Mesendoderm (in vitro differentiated cells): ENCODE measurements at regions not wholly inside any gene's neighbourhood (a gene's known extent, or its start where the extent isn't known, plus 50 kb on each side); places are given as distances from the start of the nearest gene placed in this dataset.

ENCODE experiments used
- DNase-seq: peaks from one replicate; pipeline ENCODE4 v3.0.0; 2013
- H2AK5ac ChIP-seq: 2 replicates; pipeline ENCODE4 v1.6.1; 2013; ENCODE audit warnings: low read length, inconsistent platforms
- H2BK120ac ChIP-seq: 2 replicates; pipeline ENCODE4 v1.6.1; 2013; ENCODE audit warnings: low read depth, mild to moderate bottlenecking, low read length, moderate library complexity, mixed read lengths
- H2BK15ac ChIP-seq: replicated peaks from 2 replicates; pipeline ENCODE4 v1.6.1; 2013; ENCODE audit warnings: low read depth, mild to moderate bottlenecking, moderate library complexity
- H2BK5ac ChIP-seq: 2 replicates; pipeline ENCODE4 v1.6.1; 2013; ENCODE audit warnings: low read length, inconsistent platforms
- H3K18ac ChIP-seq: 2 replicates; pipeline ENCODE4 v1.6.1; 2013; ENCODE audit warnings: mild to moderate bottlenecking, low read length, mixed read lengths
- H3K23ac ChIP-seq: one replicate; pipeline ENCODE4 v1.6.1; 2013; ENCODE audit warnings: low read length
- H3K27ac ChIP-seq: 2 replicates; pipeline ENCODE4 v1.5.1; 2013; ENCODE audit warnings: low read depth, mild to moderate bottlenecking, inconsistent platforms, low read length, moderate library complexity
- H3K27me3 ChIP-seq: 2 replicates; pipeline ENCODE4 v1.6.1; 2013; ENCODE audit warnings: low read length, control low read depth, mild to moderate bottlenecking, inconsistent platforms; ENCODE audit not compliant: insufficient read depth, poor library complexity
- H3K36me3 ChIP-seq: 2 replicates; pipeline ENCODE4 v1.6.1; 2013; ENCODE audit warnings: low read length, inconsistent platforms; ENCODE audit not compliant: control insufficient read depth, insufficient read depth
- H3K4ac ChIP-seq: one replicate; pipeline ENCODE4 v1.6.1; 2013; ENCODE audit warnings: low read depth, mild to moderate bottlenecking, low read length, moderate library complexity
- H3K4me1 ChIP-seq: 2 replicates; pipeline ENCODE4 v1.6.1; 2013; ENCODE audit warnings: low read depth, low read length, inconsistent platforms; ENCODE audit not compliant: control insufficient read depth
- H3K4me2 ChIP-seq: 2 replicates; pipeline ENCODE4 v1.6.1; 2013; ENCODE audit warnings: low read length
- H3K4me3 ChIP-seq: 2 replicates; pipeline ENCODE4 v1.5.1; 2013; ENCODE audit warnings: mild to moderate bottlenecking, low read length
- H3K56ac ChIP-seq: one replicate; pipeline ENCODE4 v1.6.1; 2013; ENCODE audit warnings: low read length
- H3K79me1 ChIP-seq: 2 replicates; pipeline ENCODE4 v1.6.1; 2013; ENCODE audit warnings: low read length, inconsistent platforms
- H3K79me2 ChIP-seq: 2 replicates; pipeline ENCODE4 v1.6.1; 2013; ENCODE audit warnings: mild to moderate bottlenecking, low read length; ENCODE audit not compliant: control insufficient read depth, insufficient read depth
- H3K9ac ChIP-seq: 2 replicates; pipeline ENCODE4 v1.6.1; 2013; ENCODE audit warnings: low read length, inconsistent platforms
- H4K5ac ChIP-seq: one replicate; pipeline ENCODE4 v1.6.1; 2013; ENCODE audit warnings: low read length
- H4K8ac ChIP-seq: one replicate; pipeline ENCODE4 v1.6.1; 2013; ENCODE audit warnings: low read depth, mild to moderate bottlenecking, control low read depth, low read length, moderate library complexity
- WGBS: extraction: QIAGEN DNeasy Blood & Tissue Kit; methylation state at CpG from one replicate; pipeline ENCODE4 v1.1.7; 2013; ENCODE audit warnings: low lambda C conversion rate, missing lambda C conversion rate; ENCODE audit not compliant: insufficient coverage; ENCODE audit errors: extremely low coverage; 5-methylcytosine and 5-hydroxymethylcytosine counted together

GRCh38 chr7:35401217-35401879 is 147.4 kb upstream of the TBX20 start:
- Histone ChIP-seq H4K5ac (no peak overlapping the region), H3K27ac (no peak overlapping the region), H3K9ac (no peak overlapping the region), H3K36me3 (no peaks in the 10 kb centered on the region), H3K79me2 (no peaks in the 10 kb centered on the region), H3K4me2 (no peak overlapping the region), H3K79me1 (no peaks in the 10 kb centered on the region), H3K4ac (no peak overlapping the region), H3K27me3 (no peaks in the 10 kb centered on the region), H3K4me3 (no peak overlapping the region), H3K56ac (no peak overlapping the region), H2AK5ac (no peak overlapping the region), H2BK120ac (no peak overlapping the region), H4K8ac (no peak overlapping the region), H3K4me1 (peaks cover 4% of the 10 kb centered on the region), H2BK5ac (no peak overlapping the region), H2BK15ac (no peak overlapping the region), H3K23ac (no peak overlapping the region), H3K18ac (no peak overlapping the region)
- DNase-seq = no peak
- no CpG with 5 or more reads among the region's 8 CpGs for WGBS

- Histone ChIP-seq H3K4me3 (no peak overlapping the region), H3K9ac (no peak overlapping the region), H3K36me3 (no peaks in the 10 kb centered on the region), H4K8ac (no peak overlapping the region), H3K4me2 (no peak overlapping the region), H3K27me3 (no peaks in the 10 kb centered on the region), H2BK15ac (no peak overlapping the region), H2AK5ac (no peak overlapping the region), H3K56ac (no peak overlapping the region), H2BK5ac (no peak overlapping the region), H3K4ac (no peak overlapping the region), H4K5ac (no peak overlapping the region), H3K27ac (no peak overlapping the region), H3K79me1 (no peaks in the 10 kb centered on the region), H3K4me1 (peaks cover 6% of the 10 kb centered on the region), H3K18ac (no peak overlapping the region), H2BK120ac (no peak overlapping the region), H3K79me2 (no peaks in the 10 kb centered on the region), H3K23ac (no peak overlapping the region)
- no peak for DNase-seq
- WGBS = no CpG with 5 or more reads among the region's 4 CpGs
These were observed 145.9 kb upstream of the TBX20 start for GRCh38 chr7:35399840-35400239.

GRCh38 chr7:35399216-35399615 is 145.3 kb upstream of the TBX20 start:
- DNase-seq = no peak

GRCh38 chr7:35398518-35398917 is 144.6 kb upstream of the TBX20 start:
- Histone ChIP-seq H2BK5ac (no peak overlapping the region), H2AK5ac (no peak overlapping the region), H2BK120ac (no peak overlapping the region), H3K56ac (no peak overlapping the region), H3K4ac (no peak overlapping the region), H3K36me3 (no peaks in the 10 kb centered on the region), H3K9ac (no peak overlapping the region), H4K5ac (no peak overlapping the region), H3K18ac (no peak overlapping the region), H4K8ac (no peak overlapping the region), H3K4me2 (no peak overlapping the region), H3K4me3 (no peak overlapping the region), H3K23ac (no peak overlapping the region), H3K79me1 (no peaks in the 10 kb centered on the region), H2BK15ac (no peak overlapping the region), H3K4me1 (peaks cover 6% of the 10 kb centered on the region), H3K27me3 (no peaks in the 10 kb centered on the region), H3K79me2 (no peaks in the 10 kb centered on the region), H3K27ac (no peak overlapping the region)
- no CpG with 5 or more reads among the region's 4 CpGs for WGBS
- DNase-seq = no peak

More at GRCh38 chr7:35399216-35399615, 145.3 kb upstream of the TBX20 start:
- Histone ChIP-seq H3K56ac (no peak overlapping the region), H3K9ac (no peak overlapping the region), H3K79me2 (no peaks in the 10 kb centered on the region), H3K4me2 (no peak overlapping the region), H3K23ac (no peak overlapping the region), H2BK5ac (no peak overlapping the region), H3K18ac (no peak overlapping the region), H2AK5ac (no peak overlapping the region), H3K27ac (no peak overlapping the region), H2BK120ac (no peak overlapping the region), H3K36me3 (no peaks in the 10 kb centered on the region), H3K27me3 (no peaks in the 10 kb centered on the region), H4K5ac (no peak overlapping the region), H3K4me1 (peaks cover 6% of the 10 kb centered on the region), H3K4me3 (no peak overlapping the region), H3K79me1 (no peaks in the 10 kb centered on the region), H2BK15ac (no peak overlapping the region), H4K8ac (no peak overlapping the region), H3K4ac (no peak overlapping the region)

GRCh38 chr7:35390146-35390545 is 136.2 kb upstream of the TBX20 start:
- Histone ChIP-seq H3K79me1 (no peaks in the 10 kb centered on the region), H3K4me3 (no peak overlapping the region), H2BK5ac (no peak overlapping the region), H3K27ac (no peak overlapping the region), H4K5ac (no peak overlapping the region), H3K18ac (no peak overlapping the region), H3K4me2 (no peak overlapping the region), H3K23ac (no peak overlapping the region), H4K8ac (no peak overlapping the region), H2BK15ac (no peak overlapping the region), H3K36me3 (no peaks in the 10 kb centered on the region), H2BK120ac (no peak overlapping the region), H2AK5ac (no peak overlapping the region), H3K56ac (no peak overlapping the region), H3K4ac (no peak overlapping the region), H3K9ac (no peak overlapping the region), H3K4me1 (peaks cover 7% of the 10 kb centered on the region), H3K27me3 (no peaks in the 10 kb centered on the region), H3K79me2 (no peaks in the 10 kb centered on the region)
- DNase-seq = peak; percentile 63
- WGBS = no CpG with 5 or more reads among the region's 5 CpGs

- Histone ChIP-seq H3K9ac (no peak overlapping the region), H3K79me1 (no peaks in the 10 kb centered on the region), H3K4me3 (no peak overlapping the region), H3K79me2 (no peaks in the 10 kb centered on the region), H4K8ac (no peak overlapping the region), H2BK120ac (no peak overlapping the region), H3K23ac (no peak overlapping the region), H3K27me3 (no peaks in the 10 kb centered on the region), H2BK5ac (no peak overlapping the region), H4K5ac (no peak overlapping the region), H3K4ac (no peak overlapping the region), H3K36me3 (no peaks in the 10 kb centered on the region), H3K27ac (no peak overlapping the region), H2AK5ac (no peak overlapping the region), H3K4me2 (no peak overlapping the region), H3K56ac (no peak overlapping the region), H3K4me1 (peaks cover 7% of the 10 kb centered on the region), H2BK15ac (no peak overlapping the region), H3K18ac (no peak overlapping the region)
- no peak for DNase-seq
- WGBS = no CpG with 5 or more reads among the region's 3 CpGs
These were observed 135.7 kb upstream of the TBX20 start for GRCh38 chr7:35389636-35390035.
